ENCODE measurements at regions not wholly inside any gene's neighbourhood (a gene's known extent, or its start where the extent isn't known, plus 50 kb on each side); places are given as distances from the start of the nearest gene placed in this dataset.
"Not testable (repeated sequence)": the region's sequence is repeated elsewhere in the genome, so short reads cannot be mapped to it uniquely, and the experiment has no call there.

DNA sequence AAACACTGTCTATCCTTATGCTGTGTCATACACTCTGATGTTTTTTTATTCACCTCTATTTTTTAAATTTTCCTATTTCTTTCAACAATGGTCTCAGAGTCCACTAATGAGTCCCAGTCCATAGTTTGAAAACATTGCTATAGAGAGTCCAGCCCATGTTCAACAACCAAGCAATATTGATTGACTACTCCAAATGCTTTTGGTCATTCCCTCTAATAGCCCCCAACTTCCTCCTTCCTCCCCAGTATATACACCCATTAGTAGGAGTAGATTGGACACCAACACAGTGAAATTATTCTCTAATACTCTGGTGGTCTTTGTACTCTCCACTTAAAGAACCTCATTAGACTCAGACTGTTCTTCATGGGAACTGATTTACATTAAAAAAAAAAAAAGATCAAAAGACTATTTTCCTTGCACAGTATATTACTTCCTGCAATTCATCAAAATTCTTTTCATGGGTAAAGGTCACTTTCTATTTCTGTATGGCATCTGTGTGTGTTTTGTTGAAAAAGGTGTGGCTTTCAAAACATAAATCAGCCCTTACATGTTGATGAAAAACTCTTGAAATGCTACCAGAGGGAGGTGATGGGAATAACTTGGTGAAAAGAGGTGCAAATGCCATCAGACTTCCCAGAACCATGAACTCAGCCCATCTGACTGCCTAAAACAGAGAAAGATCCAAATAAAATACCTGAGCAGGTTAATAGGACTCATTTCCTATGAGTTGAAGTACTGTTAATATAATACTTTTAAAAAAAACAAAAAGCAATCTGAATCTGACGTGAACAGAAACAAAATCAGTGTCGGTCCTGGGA lies 250.3 kb upstream of the KLF3 start:
- no peak for DNase-seq (ENCODE audit: low read depth in 2 of 3, low spot score in 1 of 3)

GRCh38 chr4:38414410-38414809 lies 249.6 kb upstream of the KLF3 start:
- no peak for DNase-seq (ENCODE audit: low read depth in 2 of 3, low spot score in 1 of 3)

DNA sequence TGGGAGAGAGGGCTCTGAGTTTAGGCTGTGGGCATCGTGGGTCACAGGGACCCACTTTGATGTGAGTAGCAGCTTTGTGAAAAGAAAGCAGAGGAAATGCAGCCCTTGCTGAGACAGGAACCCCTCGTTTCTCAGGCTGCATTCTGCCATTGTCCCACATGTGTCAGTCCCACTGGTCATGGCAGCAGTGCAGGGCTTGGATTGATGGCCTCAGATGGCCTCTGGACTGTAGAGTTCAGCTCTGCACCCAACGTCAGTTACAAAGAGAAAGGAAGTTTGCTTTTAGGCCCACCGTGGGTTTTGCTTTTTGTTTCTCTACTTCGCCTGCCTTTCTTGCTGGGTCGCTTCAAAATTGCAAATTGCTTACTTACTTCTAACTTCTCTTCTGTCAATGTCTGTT lies 248.3 kb upstream of the KLF3 start:
- no peak for DNase-seq (ENCODE audit: low read depth in 2 of 3, low spot score in 1 of 3)

DNA sequence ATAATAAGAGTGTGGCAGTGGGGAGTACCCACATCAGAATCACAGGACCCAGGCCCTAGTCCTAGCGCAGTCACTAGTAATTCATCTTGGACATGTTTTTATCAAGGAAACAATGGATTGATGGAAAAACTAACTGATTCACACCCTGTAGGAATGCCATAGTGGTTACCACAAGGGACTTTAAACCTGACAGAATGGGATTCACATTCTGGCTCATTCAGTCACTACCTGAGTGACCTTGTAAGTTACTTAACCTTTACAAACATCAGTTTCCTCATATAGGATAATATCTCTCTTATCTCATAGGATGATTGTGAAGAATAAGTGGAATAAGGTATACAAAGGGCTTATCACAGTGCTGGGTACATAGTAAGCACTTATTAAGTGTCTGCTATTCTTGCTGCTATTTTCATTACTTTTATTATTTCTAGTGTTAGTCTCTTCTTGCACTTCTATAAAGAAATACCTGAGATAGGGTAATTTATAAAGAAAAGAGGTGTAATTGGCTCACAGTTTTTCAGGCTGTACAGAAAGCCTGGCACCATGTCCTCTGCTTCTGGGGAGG lies 247.5 kb upstream of the KLF3 start:
- DNase-seq (ENCODE audit: low read depth in 2 of 3, low spot score in 1 of 3): no peak

DNA sequence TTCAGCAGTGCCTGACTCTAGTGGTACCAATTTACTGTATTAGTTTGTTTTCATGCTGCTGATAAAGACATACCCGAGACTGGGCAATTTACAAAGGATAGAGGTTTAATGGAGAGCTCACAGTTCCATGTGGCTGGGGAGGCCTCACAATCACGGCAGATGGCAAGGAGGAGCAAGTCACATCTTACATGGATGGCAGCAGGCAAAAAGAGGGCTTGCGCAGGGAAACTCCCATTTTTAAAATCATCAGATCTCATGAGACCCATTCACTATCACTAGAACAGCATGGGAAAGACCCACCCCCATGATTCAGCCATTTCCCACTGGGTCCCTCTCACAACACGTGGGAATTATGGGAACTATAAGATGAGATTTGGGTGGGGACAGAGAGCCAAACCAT lies 243.7 kb upstream of the KLF3 start:
- DNase-seq (ENCODE audit: low read depth in 2 of 3, low spot score in 1 of 3): not testable (repeated sequence)

- no peak for DNase-seq (ENCODE audit: low read depth in 2 of 3, low spot score in 1 of 3)
Measured at GRCh38 chr4:38422850-38423249, 241.1 kb upstream of the KLF3 start.

DNA sequence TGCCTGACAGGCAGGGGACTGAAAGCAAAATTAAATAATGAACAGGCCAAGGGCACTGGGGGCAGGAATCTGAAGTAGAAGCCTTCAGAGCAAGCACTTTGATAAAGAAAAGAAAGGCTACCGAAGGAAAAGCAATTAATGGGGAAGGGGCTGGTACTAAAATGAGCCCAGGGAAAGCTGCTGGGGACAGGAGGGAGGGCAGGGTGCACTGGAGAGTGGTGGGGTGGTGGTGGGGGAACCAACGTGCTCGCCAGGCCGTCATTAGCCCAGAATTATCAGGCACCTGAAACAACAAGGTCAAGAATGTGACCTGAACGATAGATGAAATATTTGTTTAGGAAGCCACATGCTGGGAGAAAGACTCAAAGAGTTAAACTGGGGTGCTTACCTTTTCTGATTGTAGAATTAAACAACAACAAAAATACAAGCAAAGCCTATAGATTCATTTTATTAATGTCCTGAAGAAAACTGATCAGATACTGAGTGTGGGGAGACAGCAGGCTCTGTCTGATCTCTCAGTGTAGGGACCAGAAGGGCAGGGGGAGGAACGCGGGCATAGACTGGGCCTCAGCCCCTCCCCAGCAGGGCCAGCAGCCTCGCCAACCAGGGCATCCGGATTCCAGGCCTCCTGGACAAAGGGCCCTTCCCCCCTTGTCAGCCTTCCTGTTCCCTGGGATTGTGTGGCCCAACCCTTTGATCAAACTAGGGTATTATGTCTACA lies 239.7 kb upstream of the KLF3 start:
- no peak for DNase-seq (ENCODE audit: low read depth in 2 of 3, low spot score in 1 of 3)

DNA sequence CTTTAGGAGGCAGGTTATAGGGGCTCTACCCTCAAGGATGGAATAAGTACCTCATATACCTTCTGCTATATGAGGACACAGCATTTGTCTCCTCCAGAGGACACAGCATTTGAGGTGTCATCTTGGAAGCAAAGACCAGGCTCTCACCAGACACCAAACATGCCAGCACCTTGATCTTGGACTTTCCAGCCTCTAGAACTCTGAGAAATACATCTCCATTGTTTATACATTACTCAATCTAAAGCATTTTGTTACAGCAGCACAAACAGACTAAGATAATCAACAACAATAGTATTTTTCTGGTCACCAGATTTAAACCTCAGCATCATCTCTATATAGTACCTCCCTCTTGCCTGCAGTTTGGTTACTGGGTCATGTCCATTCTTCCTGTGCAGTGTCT lies 237.5 kb upstream of the KLF3 start:
- DNase-seq (ENCODE audit: low read depth in 2 of 3, low spot score in 1 of 3): no peak

- DNase-seq (ENCODE audit: low read depth in 2 of 3, low spot score in 1 of 3): no peak
Measured at GRCh38 chr4:38430841-38431240, 233.2 kb upstream of the KLF3 start.

GRCh38 chr4:38442073-38442788 lies 221.8 kb upstream of the KLF3 start:
- DNase-seq (ENCODE audit: low read depth in 2 of 3, low spot score in 1 of 3): no peak

DNA sequence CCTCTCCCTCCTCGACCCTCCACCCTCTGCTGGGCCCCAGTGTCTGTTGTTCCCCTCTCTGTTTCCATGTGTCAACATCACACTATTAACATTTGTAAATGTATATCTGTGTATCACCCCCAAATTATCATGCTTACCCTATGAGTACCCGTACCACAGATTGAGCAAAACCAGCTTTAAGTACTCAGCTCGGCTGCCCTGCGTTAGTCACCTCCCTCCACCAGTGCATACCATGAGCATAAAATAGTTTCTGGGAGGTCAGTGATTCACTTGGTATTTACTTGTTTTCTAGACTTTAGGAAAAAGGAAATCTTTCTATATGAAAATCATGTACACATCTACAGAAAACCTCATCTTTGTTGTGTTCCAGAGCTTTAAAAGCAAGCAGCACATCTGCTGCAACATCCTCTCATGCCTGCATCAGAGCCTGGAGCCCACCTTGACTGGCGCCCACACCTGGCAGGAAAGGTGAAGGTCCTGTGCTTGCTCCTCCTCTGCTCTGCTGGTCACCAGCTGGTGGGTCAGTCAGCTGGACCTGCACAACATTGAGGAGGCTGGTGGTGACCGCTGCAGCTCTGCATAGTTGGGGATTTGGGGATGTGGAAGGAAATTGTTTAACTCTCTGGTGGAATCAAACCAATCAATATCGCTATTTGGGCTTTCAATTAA lies 214.4 kb upstream of the KLF3 start:
- no peak for DNase-seq (ENCODE audit: low read depth in 2 of 3, low spot score in 1 of 3)

- DNase-seq (ENCODE audit: low read depth in 2 of 3, low spot score in 1 of 3): no peak
Measured at GRCh38 chr4:38452009-38452408, 212.0 kb upstream of the KLF3 start.

GRCh38 chr4:38452542-38452941 lies 211.5 kb upstream of the KLF3 start:
- DNase-seq (ENCODE audit: low read depth in 2 of 3, low spot score in 1 of 3): no peak

DNA sequence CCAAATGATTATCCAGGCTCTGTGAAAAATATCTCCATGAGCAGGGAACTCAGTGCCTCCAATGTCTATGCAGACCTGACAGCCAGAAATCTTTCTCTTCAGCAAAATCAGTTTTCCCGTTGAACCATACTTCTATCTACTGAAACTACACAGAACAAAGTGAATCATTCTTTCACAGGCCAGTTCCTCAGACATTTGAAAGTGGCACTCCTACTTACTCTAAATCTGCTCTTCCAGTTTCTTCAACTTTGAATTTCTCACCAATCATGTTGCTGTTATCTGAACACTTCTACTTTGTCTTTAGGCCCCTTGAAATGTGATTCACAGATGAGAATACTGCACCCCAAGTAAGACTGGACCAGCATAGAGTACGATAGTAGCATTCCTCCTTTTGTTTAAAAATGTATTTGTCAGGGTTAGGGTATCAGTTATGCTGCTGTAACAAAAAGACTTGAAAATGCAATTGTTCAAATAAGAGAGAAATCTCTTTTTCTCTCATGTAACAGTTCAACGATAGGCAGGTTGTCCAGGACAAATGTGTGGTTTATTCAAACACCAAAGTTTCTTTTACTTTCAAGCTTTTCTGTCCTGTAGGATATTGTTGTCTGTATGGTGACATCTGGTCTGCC lies 210.6 kb upstream of the KLF3 start:
- DNase-seq (ENCODE audit: low read depth in 2 of 3, low spot score in 1 of 3): no peak

- DNase-seq (ENCODE audit: low read depth in 2 of 3, low spot score in 1 of 3): no peak
Measured at GRCh38 chr4:38454284-38454683, 209.7 kb upstream of the KLF3 start.

- DNase-seq (ENCODE audit: low read depth in 2 of 3, low spot score in 1 of 3): no peak
Measured at GRCh38 chr4:38455092-38455862, 208.7 kb upstream of the KLF3 start.

DNA sequence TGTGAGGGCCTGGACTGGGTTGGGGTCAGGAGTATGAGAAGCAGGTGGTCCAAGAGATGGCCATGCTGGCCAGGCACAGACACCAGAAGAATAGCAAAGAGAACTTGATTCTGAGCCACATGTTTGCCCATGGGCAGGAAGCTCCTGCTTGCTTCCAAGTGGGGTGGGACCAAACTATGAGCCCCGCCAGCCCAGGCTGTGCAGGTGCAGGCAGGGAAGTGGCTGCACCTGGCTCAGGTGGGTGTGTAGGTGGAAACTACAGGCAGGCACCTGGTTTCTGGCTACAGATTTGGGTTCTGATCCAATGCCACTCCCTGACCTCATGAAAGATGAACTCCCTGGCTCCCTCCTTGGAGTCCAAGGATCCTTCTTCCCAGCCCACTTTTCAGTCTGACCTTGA lies 207.9 kb upstream of the KLF3 start:
- no peak for DNase-seq (ENCODE audit: low read depth in 2 of 3, low spot score in 1 of 3)

DNA sequence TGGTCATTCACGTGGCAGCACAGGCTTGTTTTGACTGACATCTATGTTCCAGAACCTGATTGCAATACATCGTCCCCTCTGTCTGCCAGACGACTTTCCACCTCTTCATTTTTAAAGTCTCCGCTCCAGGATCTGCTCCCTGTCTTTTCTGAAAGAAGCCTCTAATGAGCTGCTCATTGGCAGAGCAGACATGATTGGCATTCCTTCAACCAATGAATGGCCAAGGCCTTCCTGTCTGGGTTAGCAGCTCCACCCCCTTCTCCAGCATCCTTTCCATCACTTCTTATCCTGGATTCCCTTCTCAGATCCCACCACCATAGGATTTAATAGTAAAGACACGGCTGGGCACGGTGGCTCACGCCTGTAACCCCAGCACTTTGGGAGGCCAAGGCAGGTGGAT lies 202.7 kb upstream of the KLF3 start:
- DNase-seq (ENCODE audit: low read depth in 2 of 3, low spot score in 1 of 3): no peak

DNA sequence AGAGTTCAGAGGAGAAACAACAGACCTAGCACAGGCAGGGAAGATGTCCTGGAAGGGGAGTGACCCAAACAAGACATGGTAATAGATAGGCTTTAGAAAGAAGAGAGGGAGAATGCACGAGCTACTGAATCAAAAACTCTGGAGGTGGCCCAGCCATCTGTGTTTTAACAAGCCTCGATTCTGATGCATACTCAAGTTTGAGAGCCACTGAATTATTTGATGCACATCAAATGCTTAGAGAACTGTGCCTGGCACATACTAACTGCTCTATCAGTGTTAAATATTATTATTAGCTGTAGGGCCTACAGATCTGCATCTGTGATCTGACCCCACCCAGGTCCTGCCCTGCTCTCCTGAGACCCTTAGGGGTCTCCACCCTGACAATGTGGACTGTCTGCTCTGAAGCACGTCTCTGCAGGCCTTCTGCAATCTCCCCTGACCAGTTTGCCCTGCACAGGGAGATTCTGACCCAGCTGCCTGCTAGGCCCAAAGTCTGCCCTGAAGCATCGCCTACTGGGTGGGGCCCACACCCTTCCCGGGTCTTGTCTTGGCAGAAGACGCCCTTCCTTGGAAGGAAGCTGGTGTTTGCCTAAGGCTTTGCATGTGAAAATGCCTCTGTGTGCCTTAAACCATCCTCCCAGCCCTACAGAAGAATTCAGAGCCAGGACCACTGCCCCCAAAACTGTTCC lies 201.5 kb upstream of the KLF3 start:
- DNase-seq (ENCODE audit: low read depth in 2 of 3, low spot score in 1 of 3): no peak

Data from stimulated activated CD4-positive, alpha-beta T cell treated with anti-CD3 and anti-CD28 coated beads, Interleukin-12 subunit alpha, Interleukin-12 subunit beta, amount 100 ng/mL, for 48 hours (primary cell).